Peyer's patch (tissue), 4 donors: ENCODE measurements at regions not wholly inside any gene's neighbourhood (a gene's known extent, or its start where the extent isn't known, plus 50 kb on each side); places are given as distances from the start of the nearest gene placed in this dataset.

Experiments
- DNase-seq, 3 donors: peaks; one replicate each; pipeline ENCODE4 v3.0.0-alpha.2; 2017 to 2019
- H3K27ac ChIP-seq, 4 donors: fragments of 200-600 bp; sonication (generic); one replicate each; pipeline ENCODE4 v1.5.1; 2016 to 2019
- H3K27me3 ChIP-seq, 2 donors: fragments of 200-600 bp; sonication (generic); one replicate each; pipeline ENCODE4 v1.5.1; 2019
- H3K36me3 ChIP-seq, 3 donors: fragments of 200-600 bp; sonication (generic); one replicate each; pipeline ENCODE4 v1.5.1; 2016 to 2019
- H3K4me1 ChIP-seq, 4 donors: fragments of 200-600 bp; sonication (generic); one replicate each; pipeline ENCODE4 v1.5.1; 2016 to 2019
- H3K4me3 ChIP-seq, 4 donors: fragments of 200-600 bp; sonication (generic); 1 replicate in 3 of 4; 2 replicates in 1 of 4; pipeline ENCODE4 v1.5.1; 2016 to 2019; ENCODE audit warnings: mild to moderate bottlenecking in 1 of 4
- H3K9me3 ChIP-seq, 4 donors: fragments of 200-600 bp; sonication (generic); one replicate each; pipeline ENCODE4 v1.5.1; 2016 to 2019; ENCODE audit warnings: mild to moderate bottlenecking in 1 of 4
- POLR2A ChIP-seq, 2 donors: fragments of 450-650 bp; IDR thresholded peaks; one replicate each; pipeline ENCODE4 v1.5.1; 2017; ENCODE audit warnings: antibody characterized with exemption in 2 of 2, mild to moderate bottlenecking in 2 of 2, moderate library complexity in 2 of 2
- TF ChIP-seq, protein P1 (sequence below), 6 experiments: fragments of 450-650 bp in 4 of 6; fragments of 200-600 bp in 2 of 6; sonication (generic) in 1 of 6; IDR thresholded peaks; one replicate each; pipeline ENCODE4 v1.5.1; 2017 to 2019; ENCODE audit warnings: antibody characterized with exemption in 6 of 6, mild to moderate bottlenecking in 3 of 6, moderate library complexity in 1 of 6

GRCh38 chr4:186957952-186958555, 234.4 kb upstream of the FAT1 start:
- Histone ChIP-seq H3K27ac (no peak overlapping the region), H3K4me3 (no peak overlapping the region), H3K4me1 (no peaks in the 10 kb centered on the region), H3K27me3 (no peaks in the 10 kb centered on the region), H3K9me3 (no peaks in the 10 kb centered on the region), H3K36me3 (no peaks in the 10 kb centered on the region)
- DNase-seq: no peak
- TF ChIP-seq, protein P1, sequence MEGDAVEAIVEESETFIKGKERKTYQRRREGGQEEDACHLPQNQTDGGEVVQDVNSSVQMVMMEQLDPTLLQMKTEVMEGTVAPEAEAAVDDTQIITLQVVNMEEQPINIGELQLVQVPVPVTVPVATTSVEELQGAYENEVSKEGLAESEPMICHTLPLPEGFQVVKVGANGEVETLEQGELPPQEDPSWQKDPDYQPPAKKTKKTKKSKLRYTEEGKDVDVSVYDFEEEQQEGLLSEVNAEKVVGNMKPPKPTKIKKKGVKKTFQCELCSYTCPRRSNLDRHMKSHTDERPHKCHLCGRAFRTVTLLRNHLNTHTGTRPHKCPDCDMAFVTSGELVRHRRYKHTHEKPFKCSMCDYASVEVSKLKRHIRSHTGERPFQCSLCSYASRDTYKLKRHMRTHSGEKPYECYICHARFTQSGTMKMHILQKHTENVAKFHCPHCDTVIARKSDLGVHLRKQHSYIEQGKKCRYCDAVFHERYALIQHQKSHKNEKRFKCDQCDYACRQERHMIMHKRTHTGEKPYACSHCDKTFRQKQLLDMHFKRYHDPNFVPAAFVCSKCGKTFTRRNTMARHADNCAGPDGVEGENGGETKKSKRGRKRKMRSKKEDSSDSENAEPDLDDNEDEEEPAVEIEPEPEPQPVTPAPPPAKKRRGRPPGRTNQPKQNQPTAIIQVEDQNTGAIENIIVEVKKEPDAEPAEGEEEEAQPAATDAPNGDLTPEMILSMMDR (IDR thresholded peaks at IDR 0.05): no peak
- TF ChIP-seq POLR2A (IDR thresholded peaks at IDR 0.05): no peak

DNA sequence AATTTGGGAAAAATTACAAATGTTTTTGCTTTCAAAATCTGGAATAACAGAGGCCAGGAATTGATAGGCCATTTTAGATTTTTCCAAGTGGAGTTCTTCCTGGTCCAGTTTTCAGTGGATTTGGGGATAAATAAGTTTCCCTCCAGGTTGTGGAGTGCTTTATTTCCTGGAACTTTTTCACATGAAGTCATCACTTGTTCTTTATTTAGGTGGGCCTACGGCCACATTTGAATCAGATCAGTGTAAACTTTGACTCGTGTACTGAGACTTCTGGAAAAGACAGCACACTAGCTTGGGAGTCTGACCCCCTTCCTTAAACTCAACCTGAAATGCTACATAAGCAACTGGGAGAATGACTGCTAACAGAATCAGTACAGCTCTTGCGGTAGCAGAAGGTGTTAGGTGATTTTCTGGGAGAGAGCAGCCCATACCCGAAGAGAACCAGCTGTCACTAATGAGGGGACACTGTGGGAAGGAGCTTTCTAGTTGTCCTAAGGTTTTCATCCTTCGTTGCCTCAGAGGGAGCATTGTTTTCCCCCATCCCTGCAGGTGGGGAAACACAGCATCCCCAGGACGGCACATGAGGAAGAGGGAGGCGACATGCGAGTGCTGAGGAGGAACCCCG, 235.2 kb upstream of the FAT1 start:
- Histone ChIP-seq H3K27me3 (no peaks in the 10 kb centered on the region), H3K4me3 (no peak overlapping the region), H3K27ac (no peak overlapping the region), H3K9me3 (no peaks in the 10 kb centered on the region), H3K4me1 (no peaks in the 10 kb centered on the region), H3K36me3 (no peaks in the 10 kb centered on the region)
- no peak for TF ChIP-seq POLR2A (IDR thresholded peaks at IDR 0.05)
- no peak for DNase-seq

GRCh38 chr4:186979961-186980745, 256.5 kb upstream of the FAT1 start:
- Histone ChIP-seq H3K27me3 (no peaks in the 10 kb centered on the region), H3K27ac (no peak overlapping the region), H3K4me1 (no peaks in the 10 kb centered on the region), H3K9me3 (no peaks in the 10 kb centered on the region), H3K36me3 (no peaks in the 10 kb centered on the region), H3K4me3 (no peak overlapping the region)
- no peak for DNase-seq
- TF ChIP-seq, protein P1 (IDR thresholded peaks at IDR 0.05): no peak
- TF ChIP-seq POLR2A (IDR thresholded peaks at IDR 0.05): no peak

GRCh38 chr4:186981161-186981560, 257.5 kb upstream of the FAT1 start:
- Histone ChIP-seq H3K27ac (no peak overlapping the region), H3K4me3 (no peak overlapping the region), H3K27me3 (no peaks in the 10 kb centered on the region), H3K9me3 (no peaks in the 10 kb centered on the region), H3K36me3 (no peaks in the 10 kb centered on the region), H3K4me1 (no peaks in the 10 kb centered on the region)
- no peak for TF ChIP-seq POLR2A (IDR thresholded peaks at IDR 0.05)
- TF ChIP-seq, protein P1 (IDR thresholded peaks at IDR 0.05): no peak
- no peak for DNase-seq

GRCh38 chr4:186982160-186982559, 258.5 kb upstream of the FAT1 start:
- no peaks in the 10 kb centered on the region for H3K4me1 ChIP-seq
- H3K4me3 ChIP-seq: no peak overlapping the region
- DNase-seq: no peak
- no peaks in the 10 kb centered on the region for H3K36me3 ChIP-seq
- no peaks in the 10 kb centered on the region for H3K9me3 ChIP-seq
- TF ChIP-seq, protein P1 (IDR thresholded peaks at IDR 0.05): no peak
- TF ChIP-seq POLR2A (IDR thresholded peaks at IDR 0.05): no peak
- no peaks in the 10 kb centered on the region for H3K27me3 ChIP-seq
- no peak overlapping the region for H3K27ac ChIP-seq

GRCh38 chr4:186984105-186984644, 260.5 kb upstream of the FAT1 start:
- no peaks in the 10 kb centered on the region for H3K36me3 ChIP-seq

More at GRCh38 chr4:186984105-186984644, 260.5 kb upstream of the FAT1 start:
- H3K4me1 ChIP-seq: no peaks in the 10 kb centered on the region
- no peaks in the 10 kb centered on the region for H3K27me3 ChIP-seq
- DNase-seq: no peak
- no peak overlapping the region for H3K27ac ChIP-seq
- no peak overlapping the region for H3K4me3 ChIP-seq
- no peaks in the 10 kb centered on the region for H3K9me3 ChIP-seq
- TF ChIP-seq, protein P1 (IDR thresholded peaks at IDR 0.05): no peak
- TF ChIP-seq POLR2A (IDR thresholded peaks at IDR 0.05): no peak
